ENCODE measurements at regions not wholly inside any gene's neighbourhood (a gene's known extent, or its start where the extent isn't known, plus 50 kb on each side); places are given as distances from the start of the nearest gene placed in this dataset.

DNA sequence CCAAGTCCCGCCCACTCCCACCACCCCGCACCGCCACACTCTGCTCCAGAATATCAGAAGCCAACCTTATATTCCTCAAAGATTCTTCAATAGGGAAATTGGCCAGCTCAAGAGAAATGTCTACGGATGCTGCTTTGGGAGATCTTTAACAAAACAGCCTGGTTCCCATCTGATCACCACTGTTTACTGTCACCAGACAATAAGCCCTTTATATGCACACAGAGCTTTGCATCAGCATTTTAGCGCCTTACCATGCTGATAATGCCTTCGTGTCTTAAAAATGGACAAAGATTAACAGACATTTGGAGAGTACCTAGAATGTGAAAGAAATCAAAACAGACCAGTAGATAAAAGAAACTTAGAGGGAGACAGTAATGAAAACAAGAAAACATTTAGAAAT is 141.7 kb upstream of the SYT6 start:
- Histone ChIP-seq H3K27me3 (ENCODE audit: insufficient read depth in 3 of 3, low read length in 2 of 3) (no peaks in the 10 kb centered on the region), H3K9me3 (no peaks in the 10 kb centered on the region), H3K27ac (no peak overlapping the region), H3K4me1 (no peaks in the 10 kb centered on the region), H3K36me3 (ENCODE audit: insufficient read depth in 1 of 2, low read depth in 1 of 2) (no peaks in the 10 kb centered on the region), H3K4me3 (no peak overlapping the region)
- ATAC-seq (no peak), DNase-seq (no peak)
- intact Hi-C loops (cut with DNase I): no loop called here
- 52 to 85% (median 64%) methylated on average over 6 of the region's 6 CpGs for WGBS, 3 donors
- TF ChIP-seq, protein P1, sequence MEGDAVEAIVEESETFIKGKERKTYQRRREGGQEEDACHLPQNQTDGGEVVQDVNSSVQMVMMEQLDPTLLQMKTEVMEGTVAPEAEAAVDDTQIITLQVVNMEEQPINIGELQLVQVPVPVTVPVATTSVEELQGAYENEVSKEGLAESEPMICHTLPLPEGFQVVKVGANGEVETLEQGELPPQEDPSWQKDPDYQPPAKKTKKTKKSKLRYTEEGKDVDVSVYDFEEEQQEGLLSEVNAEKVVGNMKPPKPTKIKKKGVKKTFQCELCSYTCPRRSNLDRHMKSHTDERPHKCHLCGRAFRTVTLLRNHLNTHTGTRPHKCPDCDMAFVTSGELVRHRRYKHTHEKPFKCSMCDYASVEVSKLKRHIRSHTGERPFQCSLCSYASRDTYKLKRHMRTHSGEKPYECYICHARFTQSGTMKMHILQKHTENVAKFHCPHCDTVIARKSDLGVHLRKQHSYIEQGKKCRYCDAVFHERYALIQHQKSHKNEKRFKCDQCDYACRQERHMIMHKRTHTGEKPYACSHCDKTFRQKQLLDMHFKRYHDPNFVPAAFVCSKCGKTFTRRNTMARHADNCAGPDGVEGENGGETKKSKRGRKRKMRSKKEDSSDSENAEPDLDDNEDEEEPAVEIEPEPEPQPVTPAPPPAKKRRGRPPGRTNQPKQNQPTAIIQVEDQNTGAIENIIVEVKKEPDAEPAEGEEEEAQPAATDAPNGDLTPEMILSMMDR (IDR thresholded peaks at IDR 0.05): no peak

DNA sequence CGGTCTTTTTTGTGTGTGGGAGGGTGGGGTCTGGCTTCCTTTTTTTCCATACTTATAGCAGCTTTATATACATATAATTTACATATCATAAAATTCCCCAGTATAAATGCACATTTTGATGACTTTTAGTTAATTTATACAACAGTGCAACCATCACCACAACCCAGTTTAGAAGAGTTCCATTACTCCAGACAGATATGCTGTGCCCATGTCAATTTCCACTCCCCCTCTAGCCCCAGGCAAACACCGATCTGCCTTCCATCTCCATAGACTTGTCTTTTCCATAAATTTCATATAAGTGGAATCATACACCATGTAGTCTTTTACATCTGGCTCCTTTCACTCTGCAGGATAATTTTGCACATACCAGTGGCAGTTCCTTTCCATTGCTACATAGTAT is 139.2 kb upstream of the SYT6 start:
- no peak for ATAC-seq
- intact Hi-C loops (cut with DNase I): no loop called here
- Histone ChIP-seq H3K27me3 (ENCODE audit: insufficient read depth in 3 of 3, low read length in 2 of 3) (no peaks in the 10 kb centered on the region), H3K4me3 (no peak overlapping the region), H3K9me3 (no peaks in the 10 kb centered on the region), H3K4me1 (no peaks in the 10 kb centered on the region), H3K27ac (no peak overlapping the region), H3K36me3 (ENCODE audit: insufficient read depth in 1 of 2, low read depth in 1 of 2) (no peaks in the 10 kb centered on the region)
- DNase-seq: no peak
- WGBS, 3 donors: 95% methylated on average over 2 of the region's 2 CpGs
- TF ChIP-seq, protein P1 (IDR thresholded peaks at IDR 0.05): no peak

DNA sequence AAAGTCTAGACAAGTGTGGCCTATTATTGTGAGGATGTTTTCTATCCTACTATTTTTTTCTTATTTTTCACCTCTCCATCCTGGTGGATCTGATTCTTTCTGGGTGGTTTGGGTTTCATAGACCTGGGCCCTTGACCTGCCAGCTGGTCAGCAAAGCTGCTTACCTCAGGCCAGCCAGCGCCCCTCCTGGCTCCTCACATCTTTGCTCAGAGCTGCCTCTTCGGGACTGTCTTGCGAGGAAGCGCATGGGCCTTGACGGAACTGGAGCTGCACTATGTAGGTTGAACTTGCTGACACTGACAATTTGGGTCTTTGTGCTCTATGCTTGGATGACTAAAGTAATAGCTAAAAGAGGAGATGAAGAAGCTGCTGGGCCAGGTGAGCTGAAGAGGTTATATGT is 138.5 kb upstream of the SYT6 start:
- no peaks in the 10 kb centered on the region for H3K36me3 ChIP-seq (ENCODE audit: insufficient read depth in 1 of 2, low read depth in 1 of 2)
- H3K9me3 ChIP-seq: no peaks in the 10 kb centered on the region
- H3K27me3 ChIP-seq (ENCODE audit: insufficient read depth in 3 of 3, low read length in 2 of 3): no peaks in the 10 kb centered on the region
- ATAC-seq (no peak), DNase-seq (no peak)
- 93 to 95% (median 93%) methylated on average over 5 of the region's 5 CpGs for WGBS, 3 donors
- H3K27ac ChIP-seq: no peak overlapping the region
- TF ChIP-seq, protein P1 (IDR thresholded peaks at IDR 0.05): no peak
- intact Hi-C loops (cut with DNase I): no loop called here
- no peak overlapping the region for H3K4me3 ChIP-seq
- H3K4me1 ChIP-seq: no peaks in the 10 kb centered on the region

DNA sequence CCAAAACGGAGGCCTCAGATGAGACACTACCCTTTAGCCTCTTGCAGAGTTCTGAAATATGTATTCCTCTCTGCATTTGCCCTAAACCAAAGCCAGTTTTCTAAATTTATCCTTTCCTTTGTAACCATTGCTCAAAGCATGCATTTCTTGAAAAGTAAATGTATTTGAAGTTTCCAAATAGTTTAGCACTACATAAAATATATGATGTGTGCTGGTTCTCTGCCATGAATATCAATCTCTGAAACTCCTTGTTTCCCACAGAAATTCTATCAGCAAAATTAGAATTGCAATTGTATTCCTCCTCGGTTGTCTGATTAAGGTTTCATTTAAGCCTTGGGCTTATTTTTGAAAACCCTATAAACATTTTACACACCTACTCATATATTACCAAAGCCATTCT is 137.1 kb upstream of the SYT6 start:
- TF ChIP-seq, protein P1 (IDR thresholded peaks at IDR 0.05): no peak
- H3K36me3 ChIP-seq (ENCODE audit: insufficient read depth in 1 of 2, low read depth in 1 of 2): no peaks in the 10 kb centered on the region
- H3K4me1 ChIP-seq: no peaks in the 10 kb centered on the region
- no peaks in the 10 kb centered on the region for H3K27me3 ChIP-seq (ENCODE audit: insufficient read depth in 3 of 3, low read length in 2 of 3)
- ATAC-seq: no peak
- H3K27ac ChIP-seq: no peak overlapping the region
- no peaks in the 10 kb centered on the region for H3K9me3 ChIP-seq
- DNase-seq: no peak
- 80 to 85% (median 81%) methylated on average over 2 of the region's 2 CpGs for WGBS, 3 donors
- H3K4me3 ChIP-seq: no peak overlapping the region
- intact Hi-C loops (cut with DNase I): no loop called here

DNA sequence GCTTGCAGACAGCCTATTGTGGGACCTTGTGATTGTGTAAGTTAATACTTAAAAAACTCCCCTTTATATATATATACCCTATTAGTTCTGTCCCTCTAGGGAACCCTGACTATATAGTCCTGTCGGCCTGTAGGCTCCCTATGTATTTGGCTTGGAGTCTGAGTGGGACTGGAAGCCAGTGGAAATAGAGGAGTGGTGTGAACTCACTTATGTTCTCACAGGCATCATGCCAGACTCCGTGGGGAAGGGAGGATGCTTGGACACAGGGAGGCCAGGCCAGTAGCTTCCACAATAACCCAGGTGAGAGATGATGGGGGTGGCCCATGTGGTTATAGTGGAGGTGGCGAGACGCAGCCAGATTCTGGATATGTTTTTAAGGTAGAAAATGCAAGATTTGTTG is 136.7 kb upstream of the SYT6 start:
- Histone ChIP-seq H3K4me3 (no peak overlapping the region), H3K36me3 (ENCODE audit: insufficient read depth in 1 of 2, low read depth in 1 of 2) (no peaks in the 10 kb centered on the region), H3K9me3 (no peaks in the 10 kb centered on the region), H3K27ac (no peak overlapping the region), H3K27me3 (ENCODE audit: insufficient read depth in 3 of 3, low read length in 2 of 3) (no peaks in the 10 kb centered on the region), H3K4me1 (no peaks in the 10 kb centered on the region)
- TF ChIP-seq, protein P1 (IDR thresholded peaks at IDR 0.05): no peak
- intact Hi-C loops (cut with DNase I): no loop called here
- DNase-seq (no peak), ATAC-seq (no peak)
- WGBS, 3 donors: 69 to 74% (median 74%) methylated on average over 4 of the region's 4 CpGs
